ENCODE measurements at regions not wholly inside any gene's neighbourhood (a gene's known extent, or its start where the extent isn't known, plus 50 kb on each side); places are given as distances from the start of the nearest gene placed in this dataset.

DNA sequence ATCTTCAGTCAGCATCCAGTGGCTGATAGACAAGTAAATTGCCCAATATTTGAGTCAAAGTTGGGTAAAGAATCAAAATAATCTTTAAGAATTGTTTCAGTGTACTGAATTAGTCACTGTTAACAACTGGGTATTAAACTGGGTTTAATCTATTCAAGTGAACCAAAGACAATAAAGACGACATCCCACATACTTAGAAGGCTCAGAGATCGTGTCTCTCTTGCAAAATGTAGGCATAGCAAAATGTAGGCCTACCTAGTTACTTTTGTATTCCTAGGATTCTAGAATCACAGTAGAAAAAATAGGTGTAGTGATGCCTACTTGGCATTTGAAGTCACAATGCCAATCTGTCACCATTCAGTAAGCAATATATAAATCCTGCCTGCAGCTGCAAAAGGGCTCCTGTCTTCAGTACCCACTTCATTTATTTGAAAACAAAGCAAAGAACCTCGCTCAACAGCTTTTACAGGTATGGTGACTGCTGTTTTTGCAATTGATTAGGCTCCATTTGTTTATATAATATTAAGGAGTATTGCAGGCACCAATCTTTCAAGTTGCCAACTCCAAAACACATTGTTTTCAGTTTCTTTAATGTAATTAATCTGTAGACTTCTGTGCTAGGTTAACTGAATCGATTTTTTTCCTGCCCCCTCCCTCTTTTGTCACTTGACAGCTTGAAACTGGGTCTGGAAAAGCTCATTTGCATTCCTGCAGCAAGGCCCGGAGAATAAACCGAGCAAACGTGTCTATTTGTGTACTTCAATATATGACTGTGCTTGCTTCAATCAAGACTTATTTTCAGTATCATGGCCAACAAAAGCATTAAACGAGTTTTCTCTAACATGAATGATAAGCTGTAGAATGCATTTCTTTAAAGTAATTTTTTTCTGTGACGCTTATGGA, 1074.9 kb downstream of the TDRD15 start:
- H3K4me3 Mint-ChIP-seq: no peak overlapping the region
- H3K4me1 Mint-ChIP-seq: no peaks in the 10 kb centered on the region
- DNase-seq: no peak
- H3K27ac Mint-ChIP-seq: no peak overlapping the region
- H3K27me3 Mint-ChIP-seq: no peaks in the 10 kb centered on the region
- no peaks in the 10 kb centered on the region for H3K9me3 ChIP-seq (ENCODE audit: control insufficient read depth, low read length, poor library complexity, severe bottlenecking)
- H3K36me3 Mint-ChIP-seq (ENCODE audit: low read depth): no peaks in the 10 kb centered on the region
- no peak for ATAC-seq

DNA sequence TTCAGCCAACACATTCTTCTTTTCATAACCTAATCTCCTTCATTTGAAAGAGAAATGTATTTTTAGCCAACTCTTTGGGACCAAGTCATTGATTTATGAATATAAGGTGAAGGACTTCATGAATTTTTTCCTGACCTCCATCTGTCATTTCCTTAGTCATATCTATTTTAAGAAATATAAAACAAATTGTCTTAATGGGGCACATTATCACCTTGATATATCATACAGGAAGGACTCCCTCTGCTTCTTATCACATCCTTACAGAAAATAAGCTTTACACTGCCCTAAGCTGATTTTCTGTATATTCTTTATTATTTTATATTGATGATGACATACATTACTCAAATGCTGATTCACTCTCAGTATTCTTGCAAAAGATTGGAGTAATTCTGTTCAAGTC, 1076.2 kb downstream of the TDRD15 start:
- DNase-seq: no peak
- H3K27me3 Mint-ChIP-seq: no peaks in the 10 kb centered on the region
- ATAC-seq: no peak

DNA sequence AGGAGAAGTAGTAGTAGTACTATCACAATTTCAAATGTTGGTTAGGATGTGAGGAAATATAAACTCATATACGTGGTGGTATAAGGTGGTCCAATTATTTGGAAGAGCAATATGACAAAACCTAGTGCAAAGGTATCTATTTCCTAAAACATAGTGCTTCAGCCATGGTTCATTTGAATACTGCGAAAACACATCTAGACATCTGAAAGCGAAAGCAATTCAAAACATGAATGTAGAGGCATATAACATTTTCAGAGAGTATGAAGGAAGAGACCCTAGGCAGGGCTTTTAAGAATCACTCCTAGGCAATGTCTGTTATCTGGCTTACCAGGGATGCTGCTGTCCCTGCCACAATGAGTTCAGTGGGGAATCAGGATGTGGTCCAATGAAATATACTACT, 1085.8 kb downstream of the TDRD15 start:
- H3K9me3 ChIP-seq (ENCODE audit: control insufficient read depth, low read length, poor library complexity, severe bottlenecking): peaks cover 3% of the 10 kb centered on the region
- no peaks in the 10 kb centered on the region for H3K27me3 Mint-ChIP-seq
- no peak for ATAC-seq
- no peak overlapping the region for H3K4me3 Mint-ChIP-seq
- no peak overlapping the region for H3K27ac Mint-ChIP-seq
- H3K36me3 Mint-ChIP-seq (ENCODE audit: low read depth): no peaks in the 10 kb centered on the region
- H3K4me1 Mint-ChIP-seq: no peaks in the 10 kb centered on the region
- DNase-seq: no peak

More for the DNA sequence above, 1076.2 kb downstream of the TDRD15 start:
- Mint-ChIP-seq H3K4me3 (no peak overlapping the region), H3K4me1 (no peaks in the 10 kb centered on the region), H3K36me3 (ENCODE audit: low read depth) (no peaks in the 10 kb centered on the region), H3K27ac (no peak overlapping the region)
- no peaks in the 10 kb centered on the region for H3K9me3 ChIP-seq (ENCODE audit: control insufficient read depth, low read length, poor library complexity, severe bottlenecking)

DNA sequence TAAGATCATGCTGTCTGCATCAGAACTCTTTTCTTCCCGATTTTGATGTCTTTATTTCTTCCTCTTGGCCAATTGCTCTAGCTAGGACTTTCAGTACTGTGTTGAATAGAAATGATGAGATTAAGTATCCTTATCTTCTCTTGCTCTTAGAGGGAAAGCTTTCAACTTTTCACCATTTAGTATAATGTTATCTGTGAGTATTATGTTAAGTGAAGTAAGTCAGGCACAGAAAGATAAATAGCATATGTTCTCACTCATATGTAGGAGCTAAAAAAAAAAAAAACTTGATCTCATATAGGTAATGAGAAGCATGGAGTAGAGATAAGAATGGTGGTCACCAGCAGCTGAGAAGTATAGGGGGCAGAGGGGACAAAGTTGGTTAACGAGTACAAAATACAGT, 1089.5 kb downstream of the TDRD15 start:
- no peak for ATAC-seq
- no peak overlapping the region for H3K4me3 Mint-ChIP-seq
- peaks cover 3% of the 10 kb centered on the region for H3K9me3 ChIP-seq (ENCODE audit: control insufficient read depth, low read length, poor library complexity, severe bottlenecking)
- H3K27ac Mint-ChIP-seq: no peak overlapping the region
- H3K4me1 Mint-ChIP-seq: no peaks in the 10 kb centered on the region
- H3K27me3 Mint-ChIP-seq: no peaks in the 10 kb centered on the region
- no peaks in the 10 kb centered on the region for H3K36me3 Mint-ChIP-seq (ENCODE audit: low read depth)
- no peak for DNase-seq

DNA sequence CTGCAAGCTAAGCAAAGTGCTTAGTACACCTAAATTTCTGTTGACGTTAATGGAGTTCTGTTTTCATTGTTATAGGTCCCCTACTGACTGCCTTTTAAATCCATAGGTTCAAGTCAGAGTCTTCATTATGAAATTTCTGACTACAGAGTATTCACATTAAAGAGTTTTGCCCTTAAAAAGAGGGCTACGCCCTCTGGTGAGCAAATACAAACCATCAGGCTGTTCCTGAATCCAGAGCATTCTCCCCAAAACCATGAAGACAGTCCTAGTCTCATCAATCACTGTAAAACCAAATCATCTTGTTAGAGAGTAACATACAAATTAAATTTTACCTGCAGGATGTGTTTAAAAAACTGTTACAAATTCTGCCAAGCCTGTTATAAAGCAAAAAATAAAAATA, 1091.7 kb downstream of the TDRD15 start:
- H3K9me3 ChIP-seq (ENCODE audit: control insufficient read depth, low read length, poor library complexity, severe bottlenecking): peaks cover 3% of the 10 kb centered on the region
- H3K27me3 Mint-ChIP-seq: no peaks in the 10 kb centered on the region
- H3K36me3 Mint-ChIP-seq (ENCODE audit: low read depth): no peaks in the 10 kb centered on the region
- no peak for DNase-seq
- H3K4me3 Mint-ChIP-seq: no peak overlapping the region
- H3K27ac Mint-ChIP-seq: no peak overlapping the region
- ATAC-seq: no peak
- H3K4me1 Mint-ChIP-seq: no peaks in the 10 kb centered on the region

DNA sequence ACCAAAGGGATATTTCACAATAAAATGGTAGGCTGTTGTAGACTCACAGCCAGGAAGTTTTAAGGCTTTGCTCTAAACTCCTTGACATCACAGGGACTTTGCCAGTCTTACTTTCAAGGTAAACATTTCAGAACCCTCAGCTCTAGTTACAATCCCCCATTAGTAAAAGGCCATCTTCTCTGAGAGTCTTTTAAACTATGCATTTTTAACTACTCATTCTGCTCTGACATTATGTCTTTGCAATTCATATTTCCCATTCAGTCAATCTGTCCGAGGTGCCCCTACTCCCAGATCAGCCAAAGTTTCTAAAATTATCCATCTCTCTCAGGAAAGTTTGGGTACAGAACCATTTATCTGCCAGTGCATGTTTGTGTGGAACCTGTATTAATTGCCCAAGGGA, 1094.1 kb downstream of the TDRD15 start:
- DNase-seq (no peak), ATAC-seq (no peak)
- Mint-ChIP-seq H3K36me3 (ENCODE audit: low read depth) (no peaks in the 10 kb centered on the region), H3K4me3 (no peak overlapping the region), H3K27ac (no peak overlapping the region), H3K4me1 (no peaks in the 10 kb centered on the region), H3K27me3 (no peaks in the 10 kb centered on the region)
- H3K9me3 ChIP-seq (ENCODE audit: control insufficient read depth, low read length, poor library complexity, severe bottlenecking): peaks cover 3% of the 10 kb centered on the region

DNA sequence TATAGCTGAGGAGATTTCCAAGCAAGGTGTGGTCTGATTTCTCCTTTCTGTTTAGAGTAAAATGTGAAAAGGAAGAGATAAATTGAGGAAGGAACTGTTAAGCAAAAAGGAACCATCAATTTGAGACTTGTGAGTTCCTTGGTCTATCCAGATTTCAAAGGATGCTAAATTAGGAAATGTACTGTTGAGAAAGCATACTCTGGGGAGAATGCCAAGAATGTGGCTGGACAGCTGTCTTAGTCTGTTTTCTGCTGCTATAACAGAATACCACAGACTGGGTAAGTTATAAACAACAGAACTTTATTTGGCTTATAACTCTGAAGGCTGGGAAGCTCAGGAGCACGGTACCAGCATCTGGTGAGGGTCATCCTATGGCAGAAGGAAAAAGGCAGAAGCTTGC, 1097.2 kb downstream of the TDRD15 start:
- no peaks in the 10 kb centered on the region for H3K9me3 ChIP-seq (ENCODE audit: control insufficient read depth, low read length, poor library complexity, severe bottlenecking)
- Mint-ChIP-seq H3K27me3 (no peaks in the 10 kb centered on the region), H3K4me1 (no peaks in the 10 kb centered on the region), H3K4me3 (no peak overlapping the region), H3K36me3 (ENCODE audit: low read depth) (no peaks in the 10 kb centered on the region), H3K27ac (no peak overlapping the region)
- ATAC-seq: no peak
- no peak for DNase-seq

DNA sequence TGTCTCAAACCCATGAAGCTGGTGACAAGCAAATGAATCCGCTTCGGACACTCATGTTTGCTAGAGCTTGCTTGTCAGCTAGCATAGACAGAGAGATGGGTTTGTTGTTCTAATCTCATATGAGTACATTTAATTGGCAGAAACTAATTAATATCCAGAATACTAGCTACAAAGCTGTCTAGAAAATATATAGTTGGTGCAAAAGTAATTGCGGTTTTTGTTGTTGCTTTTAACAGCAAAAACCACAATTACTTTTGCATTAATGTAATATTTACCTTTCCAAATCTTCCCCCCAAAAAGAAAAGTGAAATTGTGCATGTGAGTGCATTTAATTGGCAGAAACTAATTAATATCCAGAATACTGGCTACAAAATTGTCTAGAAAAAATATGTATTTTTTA, 1115.2 kb downstream of the TDRD15 start:
- no peaks in the 10 kb centered on the region for H3K4me1 Mint-ChIP-seq
- DNase-seq (no peak), ATAC-seq (no peak)
- no peak overlapping the region for H3K27ac Mint-ChIP-seq
- no peak overlapping the region for H3K4me3 Mint-ChIP-seq
- H3K27me3 Mint-ChIP-seq: no peaks in the 10 kb centered on the region
- no peaks in the 10 kb centered on the region for H3K9me3 ChIP-seq (ENCODE audit: control insufficient read depth, low read length, poor library complexity, severe bottlenecking)
- no peaks in the 10 kb centered on the region for H3K36me3 Mint-ChIP-seq (ENCODE audit: low read depth)

DNA sequence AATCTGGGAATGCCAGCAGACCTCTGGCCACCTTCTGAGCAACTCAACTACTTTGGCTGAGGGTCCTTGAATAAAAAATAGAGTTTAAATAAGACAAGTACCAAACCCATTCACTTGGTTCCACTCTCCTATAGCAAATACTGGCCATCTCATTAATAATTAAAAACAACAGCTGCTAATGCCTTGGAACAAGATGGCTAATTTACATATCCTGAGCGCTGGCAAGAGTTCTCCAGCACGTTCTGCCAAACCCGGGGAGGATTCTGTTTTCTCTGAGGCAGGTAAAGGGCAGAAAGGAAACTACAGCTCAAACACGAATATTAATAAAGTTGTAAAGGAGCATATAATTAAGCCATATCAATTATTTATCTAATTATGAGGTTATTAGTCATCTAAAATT, 1123.7 kb downstream of the TDRD15 start:
- H3K4me3 Mint-ChIP-seq: no peak overlapping the region
- H3K27me3 Mint-ChIP-seq: no peaks in the 10 kb centered on the region
- no peaks in the 10 kb centered on the region for H3K36me3 Mint-ChIP-seq (ENCODE audit: low read depth)
- no peak overlapping the region for H3K27ac Mint-ChIP-seq
- H3K4me1 Mint-ChIP-seq: no peaks in the 10 kb centered on the region
- no peaks in the 10 kb centered on the region for H3K9me3 ChIP-seq (ENCODE audit: control insufficient read depth, low read length, poor library complexity, severe bottlenecking)
- DNase-seq (no peak), ATAC-seq (no peak)

DNA sequence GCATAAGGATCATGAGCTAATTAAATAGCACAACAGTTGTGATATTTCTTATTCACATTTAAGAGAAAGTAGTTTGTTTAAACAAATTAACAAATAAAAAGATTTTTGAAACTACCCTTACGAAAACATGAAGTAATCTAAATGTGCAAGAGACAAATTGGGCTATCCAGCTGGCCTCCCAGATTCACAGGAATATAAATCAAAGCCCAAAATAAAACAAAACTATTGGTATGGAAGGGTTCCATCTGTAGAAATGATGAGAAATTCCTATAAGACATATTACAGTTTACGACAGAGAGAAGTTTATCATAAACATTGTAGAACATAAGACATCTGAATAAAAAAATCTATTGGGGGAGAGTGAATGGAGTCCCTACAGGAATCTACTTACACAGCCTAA, 1125.1 kb downstream of the TDRD15 start:
- no peaks in the 10 kb centered on the region for H3K36me3 Mint-ChIP-seq (ENCODE audit: low read depth)
- no peak overlapping the region for H3K27ac Mint-ChIP-seq

DNA sequence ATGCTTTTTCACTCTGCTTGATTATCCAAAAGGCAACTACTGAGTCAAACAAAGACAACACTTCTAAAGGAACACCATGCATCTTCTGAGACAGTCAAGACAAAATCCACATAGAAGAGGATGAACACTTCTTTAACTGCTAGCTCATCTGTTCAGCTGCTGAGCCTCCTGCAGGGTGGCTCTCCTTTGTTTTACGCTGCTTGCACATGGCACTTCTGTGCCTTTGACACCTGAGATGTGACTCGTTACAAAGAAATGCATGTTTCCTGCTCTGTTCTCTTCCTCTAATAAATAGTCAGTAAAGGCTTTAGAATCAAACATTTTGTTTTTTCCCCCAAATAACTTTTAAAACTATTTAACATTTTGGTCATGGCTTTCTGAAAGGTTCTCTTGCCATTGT, 1129.4 kb downstream of the TDRD15 start:
- Mint-ChIP-seq H3K27ac (no peak overlapping the region), H3K4me1 (no peaks in the 10 kb centered on the region), H3K27me3 (no peaks in the 10 kb centered on the region)

More for the DNA sequence above, 1125.1 kb downstream of the TDRD15 start:
- no peak for ATAC-seq
- DNase-seq: no peak
- no peaks in the 10 kb centered on the region for H3K9me3 ChIP-seq (ENCODE audit: control insufficient read depth, low read length, poor library complexity, severe bottlenecking)
- Mint-ChIP-seq H3K27me3 (no peaks in the 10 kb centered on the region), H3K4me3 (no peak overlapping the region), H3K4me1 (no peaks in the 10 kb centered on the region)

DNA sequence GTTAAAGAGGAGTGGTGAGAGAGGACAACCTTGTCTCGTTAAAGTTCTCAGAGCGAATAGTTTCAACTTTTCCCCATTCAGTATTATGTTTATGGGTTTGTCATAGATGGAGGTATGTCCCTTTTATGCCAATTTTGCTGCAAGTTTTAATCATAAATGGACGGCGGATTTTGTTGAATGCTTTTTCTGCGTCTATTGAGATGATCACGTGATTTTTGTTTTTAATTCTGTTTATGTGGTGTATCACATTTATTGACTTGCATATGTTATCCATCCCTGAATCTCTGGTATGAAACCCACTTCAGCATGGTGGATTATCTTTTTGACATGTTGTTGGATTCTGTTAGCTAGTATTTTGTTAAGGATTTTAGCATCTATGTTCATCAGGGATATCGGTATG, 1123.8 kb upstream of the KLHL29 start:
- Mint-ChIP-seq H3K4me1 (no peaks in the 10 kb centered on the region), H3K27me3 (no peaks in the 10 kb centered on the region), H3K4me3 (no peak overlapping the region), H3K36me3 (ENCODE audit: low read depth) (no peaks in the 10 kb centered on the region), H3K27ac (no peak overlapping the region)
- H3K9me3 ChIP-seq (ENCODE audit: control insufficient read depth, low read length, poor library complexity, severe bottlenecking): no peaks in the 10 kb centered on the region
- DNase-seq (no peak), ATAC-seq (no peak)

More for the DNA sequence above, 1129.4 kb downstream of the TDRD15 start:
- H3K4me3 Mint-ChIP-seq: no peak overlapping the region
- H3K36me3 Mint-ChIP-seq (ENCODE audit: low read depth): no peaks in the 10 kb centered on the region
- no peak for ATAC-seq
- no peaks in the 10 kb centered on the region for H3K9me3 ChIP-seq (ENCODE audit: control insufficient read depth, low read length, poor library complexity, severe bottlenecking)
- DNase-seq: no peak

DNA sequence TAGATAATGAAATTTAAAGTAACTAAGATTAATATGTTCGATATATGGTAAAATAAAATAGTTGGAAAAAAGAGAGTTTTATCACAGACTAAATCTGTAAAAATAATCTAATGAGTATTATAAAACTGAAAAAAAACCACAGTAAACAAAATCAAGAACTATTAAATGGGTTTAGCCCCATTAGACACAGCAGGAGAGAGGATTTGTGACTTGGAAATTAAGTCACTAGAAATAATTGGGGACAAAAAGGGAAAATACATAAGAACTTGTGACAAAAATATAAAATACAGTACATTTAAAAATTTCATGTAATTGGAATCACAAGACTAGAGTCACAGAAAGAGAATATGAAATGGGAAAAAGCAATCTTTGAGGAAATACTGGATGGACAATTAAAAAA, 1114.6 kb upstream of the KLHL29 start:
- Mint-ChIP-seq H3K27me3 (no peaks in the 10 kb centered on the region), H3K36me3 (ENCODE audit: low read depth) (no peaks in the 10 kb centered on the region), H3K4me3 (no peak overlapping the region), H3K4me1 (no peaks in the 10 kb centered on the region), H3K27ac (no peak overlapping the region)
- no peaks in the 10 kb centered on the region for H3K9me3 ChIP-seq (ENCODE audit: control insufficient read depth, low read length, poor library complexity, severe bottlenecking)
- DNase-seq (no peak), ATAC-seq (no peak)

DNA sequence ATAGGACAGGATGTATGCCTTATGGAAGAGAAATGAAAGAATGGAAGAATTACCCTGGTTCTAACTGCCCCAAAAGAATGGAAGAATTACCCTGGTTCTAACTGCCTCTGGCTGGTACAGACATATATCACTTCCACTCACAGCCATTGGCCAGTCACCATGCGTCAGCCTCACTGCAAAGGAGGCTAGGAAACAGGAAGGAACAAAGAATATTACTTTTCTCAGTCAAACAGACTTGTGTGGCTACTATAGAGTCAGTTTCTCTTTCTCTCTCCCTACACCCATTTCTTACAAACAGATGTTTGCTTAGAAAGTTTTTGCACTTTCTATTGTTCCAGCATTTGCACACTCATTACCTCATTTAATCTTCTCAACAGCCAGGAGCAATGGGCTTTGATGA, 1111.1 kb upstream of the KLHL29 start:
- ATAC-seq: no peak
- H3K36me3 Mint-ChIP-seq (ENCODE audit: low read depth): no peaks in the 10 kb centered on the region
- no peaks in the 10 kb centered on the region for H3K27me3 Mint-ChIP-seq
- H3K9me3 ChIP-seq (ENCODE audit: control insufficient read depth, low read length, poor library complexity, severe bottlenecking): no peaks in the 10 kb centered on the region
- DNase-seq: no peak
- no peak overlapping the region for H3K27ac Mint-ChIP-seq
- H3K4me1 Mint-ChIP-seq: no peaks in the 10 kb centered on the region
- no peak overlapping the region for H3K4me3 Mint-ChIP-seq
